Endothelial cell of umbilical vein (primary cell): ENCODE measurements at regions not wholly inside any gene's neighbourhood (a gene's known extent, or its start where the extent isn't known, plus 50 kb on each side); places are given as distances from the start of the nearest gene placed in this dataset.

Experiments
- BruUV-seq: library from RNA; stranded (reverse); fragments of 400-500 nt; replicated peaks from 2 replicates; lab custom pipeline; 2021; lab: Mats Ljungman, UMichigan
- CTCF ChIA-PET: fragments of 300-600, 350-600 bp; sonication (Branson Sonifier 250); formaldehyde crosslinking; loops from one replicate; lab custom pipeline; 2021; ENCODE audit warnings: antibody characterized with exemption, inconsistent platforms; lab: Charles Lee
- POLR2A ChIA-PET: fragments of 300-600, 350-600 bp; sonication (Branson Sonifier 250); formaldehyde crosslinking; loops from one replicate; lab custom pipeline; 2021; ENCODE audit warnings: antibody characterized with exemption, inconsistent platforms; lab: Charles Lee
- DNase-seq: peaks from one replicate; pipeline ENCODE4 v3.0.0-alpha.2; 2011; ENCODE audit warnings: low read depth, low spot score
- FAIRE-seq: peaks from 2 replicates; lab custom pipeline; 2011; peaks lifted over from hg19 to GRCh38; lab: Jason Lieb, UNC
- H2AFZ ChIP-seq: 2 replicates; pipeline ENCODE4 v1.6.0; 2012; ENCODE audit warnings: low read depth, low read length, control low read depth, inconsistent platforms
- H3K27ac ChIP-seq: 2 replicates; pipeline ENCODE4 v1.5.1; 2011; ENCODE audit warnings: low read depth, mild to moderate bottlenecking, control low read depth, low read length, moderate library complexity; ENCODE audit not compliant: insufficient read depth
- H3K27me3 ChIP-seq, 2 experiments: 2 replicates each; pipeline versions ENCODE4 v1.6.0 to v1.6.1; 2011; ENCODE audit warnings: low read length in 2 of 2, mixed read lengths in 1 of 2; ENCODE audit not compliant: control insufficient read depth in 2 of 2, insufficient read depth in 2 of 2
- H3K36me3 ChIP-seq, 2 experiments: 2 replicates in 1 of 2; 3 replicates in 1 of 2; pipeline ENCODE4 v1.5.1; 2011; ENCODE audit warnings: low read length in 2 of 2, mild to moderate bottlenecking in 1 of 2, moderate library complexity in 1 of 2; ENCODE audit not compliant: control insufficient read depth in 2 of 2, insufficient read depth in 2 of 2; ENCODE audit errors: extremely low read depth in 1 of 2
- H3K4me1 ChIP-seq: 3 replicates; pipeline ENCODE4 v1.5.1; 2011; ENCODE audit warnings: mild to moderate bottlenecking, low read length; ENCODE audit not compliant: control insufficient read depth, insufficient read depth; ENCODE audit errors: extremely low read depth
- H3K4me2 ChIP-seq: 2 replicates; pipeline ENCODE4 v1.6.1; 2011; ENCODE audit warnings: low read length, control low read depth, mixed read lengths; ENCODE audit not compliant: insufficient read depth
- H3K4me3 ChIP-seq, 3 experiments: fragments of 200-600 bp in 1 of 3; sonication (generic), shearing (Covaris generic) in 1 of 3; replicated peaks in 1 of 3; 2 replicates each; pipeline ENCODE4 v1.5.1; 2011 to 2016; ENCODE audit warnings: control low read depth in 3 of 3, low read length in 3 of 3, mild to moderate bottlenecking in 2 of 3, inconsistent platforms in 1 of 3, low read depth in 1 of 3, moderate library complexity in 1 of 3; ENCODE audit not compliant: insufficient read depth in 1 of 3
- H3K79me2 ChIP-seq: 2 replicates; pipeline ENCODE4 v1.6.0; 2012; ENCODE audit warnings: low read length, inconsistent platforms; ENCODE audit not compliant: control insufficient read depth, insufficient read depth
- H3K9ac ChIP-seq: replicated peaks from 2 replicates; pipeline ENCODE3; 2011; ENCODE audit warnings: low read length, control low read depth; ENCODE audit not compliant: insufficient read depth; ENCODE audit errors: extremely low read depth
- H3K9me1 ChIP-seq: replicated peaks from 3 replicates; pipeline ENCODE4 v1.6.0; 2011; ENCODE audit warnings: mild to moderate bottlenecking, low read length; ENCODE audit not compliant: control insufficient read depth, insufficient read depth; ENCODE audit errors: extremely low read depth
- H3K9me3 ChIP-seq: replicated peaks from 2 replicates; pipeline ENCODE4 v1.5.1; 2012; ENCODE audit warnings: low read length, inconsistent platforms; ENCODE audit not compliant: control insufficient read depth, insufficient read depth
- H4K20me1 ChIP-seq: replicated peaks from 2 replicates; pipeline ENCODE3; 2011; ENCODE audit warnings: mild to moderate bottlenecking, low read length; ENCODE audit not compliant: control insufficient read depth, insufficient read depth; ENCODE audit errors: extremely low read depth
- CTCF ChIP-seq, 2 donors: IDR thresholded peaks; 1 replicate in 1 of 2; 2 replicates in 1 of 2; pipeline ENCODE4 v1.5.1; 2011; ENCODE audit warnings: low read length in 2 of 2, mild to moderate bottlenecking in 2 of 2, moderate library complexity in 2 of 2, control low read depth in 1 of 2, inconsistent platforms in 1 of 2, low read depth in 1 of 2; ENCODE audit not compliant: insufficient read depth in 1 of 2; ENCODE audit errors: extremely low read depth in 1 of 2
- EZH2 ChIP-seq: IDR thresholded peaks from 2 replicates; pipeline ENCODE4 v1.6.1; 2012; ENCODE audit warnings: borderline replicate concordance, low read depth, mild to moderate bottlenecking, moderate library complexity, low read length, inconsistent platforms; ENCODE audit not compliant: severe bottlenecking
- FOS ChIP-seq: IDR thresholded peaks from 2 replicates; pipeline ENCODE4 v1.6.1; 2011; ENCODE audit warnings: mild to moderate bottlenecking, low read length, moderate library complexity, borderline replicate concordance; ENCODE audit not compliant: insufficient read depth
- GATA2 ChIP-seq: IDR thresholded peaks from 2 replicates; pipeline ENCODE4 v1.7.0; 2011; ENCODE audit warnings: low read depth, mild to moderate bottlenecking, moderate library complexity, mixed read lengths, low read length; ENCODE audit not compliant: insufficient read length, insufficient read depth
- JUN ChIP-seq: IDR thresholded peaks from 2 replicates; pipeline ENCODE4 v1.6.1; 2011; ENCODE audit warnings: borderline replicate concordance, low read depth; ENCODE audit not compliant: insufficient read length, insufficient read depth
- MAX ChIP-seq: IDR thresholded peaks from 2 replicates; pipeline ENCODE4 v1.6.1; 2011; ENCODE audit not compliant: insufficient read depth, insufficient read length
- MYC ChIP-seq: IDR thresholded peaks from one replicate; pipeline ENCODE4 v1.6.1; 2011; ENCODE audit warnings: mild to moderate bottlenecking, low read depth, low read length
- POLR2A ChIP-seq: IDR thresholded peaks from 2 replicates; pipeline ENCODE4 v1.6.1; 2012; ENCODE audit warnings: low read depth, mild to moderate bottlenecking, control low read depth, low read length
- POLR2AphosphoS5 ChIP-seq: IDR thresholded peaks from 2 replicates; pipeline ENCODE4 v1.6.1; 2012; ENCODE audit warnings: low read depth, mild to moderate bottlenecking, control low read depth, low read length, moderate library complexity; ENCODE audit not compliant: insufficient read depth
- dilution Hi-C: fragments of 300-500 bp; cut with MboI; formaldehyde crosslinking; loops from one replicate; pipeline ENCODE4 v1.15.0; 2019; ENCODE audit warnings: low sequenced_read_pairs; ENCODE audit not compliant: extremely low pct_ligation_motif_present
- intact Hi-C: fragments of 100-400 bp; cut with micrococcal nuclease; formaldehyde crosslinking; loops from one replicate; pipeline ENCODE4 v1.10.0; 2022

- Histone ChIP-seq H3K27ac (no peak overlapping the region), H3K9ac (no peak overlapping the region), H3K4me2 (no peak overlapping the region), H3K36me3 (no peaks in the 10 kb centered on the region), H3K9me3 (no peaks in the 10 kb centered on the region), H3K9me1 (no peaks in the 10 kb centered on the region), H2AFZ (no peak overlapping the region), H3K27me3 (peaks cover 0 to 2% of the 10 kb centered on the region in 2 experiments), H3K4me3 (no peak overlapping the region), H4K20me1 (no peaks in the 10 kb centered on the region), H3K79me2 (no peaks in the 10 kb centered on the region), H3K4me1 (no peaks in the 10 kb centered on the region)
- no TSS peak for BruUV-seq
- ChIA-PET CTCF (interaction anchor here (0.6 kb wide), 1 partner anchor 15 kb away, joined by 3 read pairs; no protein-coding TSS in a partner anchor), POLR2A (no interaction called here)
- FAIRE-seq (no peak), DNase-seq (no peak)
- intact Hi-C loops = no loop called here
- dilution Hi-C loops = no loop called here
- no peak for TF ChIP-seq CTCF (IDR thresholded peaks at IDR 0.05; ENCODE audit: extremely low read depth in 1 of 2, insufficient read depth in 1 of 2, low read depth in 1 of 2, low read length in 2 of 2)
- TF ChIP-seq POLR2A = no peak
- TF ChIP-seq JUN = no peak
- TF ChIP-seq MAX = no peak
- no peak for TF ChIP-seq MYC
- TF ChIP-seq POLR2AphosphoS5 = no peak
- no peak for TF ChIP-seq EZH2
- no peak for TF ChIP-seq GATA2
- no peak for TF ChIP-seq FOS
Observed at GRCh38 chr9:89863141-89863540, 258.3 kb downstream of the GADD45G start.
